ENCODE measurements at regions not wholly inside any gene's neighbourhood (a gene's known extent, or its start where the extent isn't known, plus 50 kb on each side); places are given as distances from the start of the nearest gene placed in this dataset.

- TF ChIP-seq, protein P1, sequence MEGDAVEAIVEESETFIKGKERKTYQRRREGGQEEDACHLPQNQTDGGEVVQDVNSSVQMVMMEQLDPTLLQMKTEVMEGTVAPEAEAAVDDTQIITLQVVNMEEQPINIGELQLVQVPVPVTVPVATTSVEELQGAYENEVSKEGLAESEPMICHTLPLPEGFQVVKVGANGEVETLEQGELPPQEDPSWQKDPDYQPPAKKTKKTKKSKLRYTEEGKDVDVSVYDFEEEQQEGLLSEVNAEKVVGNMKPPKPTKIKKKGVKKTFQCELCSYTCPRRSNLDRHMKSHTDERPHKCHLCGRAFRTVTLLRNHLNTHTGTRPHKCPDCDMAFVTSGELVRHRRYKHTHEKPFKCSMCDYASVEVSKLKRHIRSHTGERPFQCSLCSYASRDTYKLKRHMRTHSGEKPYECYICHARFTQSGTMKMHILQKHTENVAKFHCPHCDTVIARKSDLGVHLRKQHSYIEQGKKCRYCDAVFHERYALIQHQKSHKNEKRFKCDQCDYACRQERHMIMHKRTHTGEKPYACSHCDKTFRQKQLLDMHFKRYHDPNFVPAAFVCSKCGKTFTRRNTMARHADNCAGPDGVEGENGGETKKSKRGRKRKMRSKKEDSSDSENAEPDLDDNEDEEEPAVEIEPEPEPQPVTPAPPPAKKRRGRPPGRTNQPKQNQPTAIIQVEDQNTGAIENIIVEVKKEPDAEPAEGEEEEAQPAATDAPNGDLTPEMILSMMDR (IDR thresholded peaks at IDR 0.05; ENCODE audit: poor library complexity, severe bottlenecking), result no peak
- no peaks in the 10 kb centered on the region for H3K36me3 ChIP-seq (ENCODE audit: low read depth)
- H3K27me3 ChIP-seq (ENCODE audit: insufficient read depth, poor library complexity, severe bottlenecking), result no peaks in the 10 kb centered on the region
- H3K27ac ChIP-seq (ENCODE audit: poor library complexity, severe bottlenecking), result no peak overlapping the region
- no peak overlapping the region for H3K4me3 ChIP-seq (ENCODE audit: severe bottlenecking)
- ATAC-seq (ENCODE audit: low read depth) (no peak), DNase-seq (ENCODE audit: low spot score) (no peak)
- no peaks in the 10 kb centered on the region for H3K4me1 ChIP-seq (ENCODE audit: insufficient read depth, poor library complexity, severe bottlenecking)
- H3K9me3 ChIP-seq (ENCODE audit: severe bottlenecking), result no peaks in the 10 kb centered on the region
These were observed 743.4 kb upstream of the IGFBP3 start for GRCh38 chr7:46664453-46664852.

DNA sequence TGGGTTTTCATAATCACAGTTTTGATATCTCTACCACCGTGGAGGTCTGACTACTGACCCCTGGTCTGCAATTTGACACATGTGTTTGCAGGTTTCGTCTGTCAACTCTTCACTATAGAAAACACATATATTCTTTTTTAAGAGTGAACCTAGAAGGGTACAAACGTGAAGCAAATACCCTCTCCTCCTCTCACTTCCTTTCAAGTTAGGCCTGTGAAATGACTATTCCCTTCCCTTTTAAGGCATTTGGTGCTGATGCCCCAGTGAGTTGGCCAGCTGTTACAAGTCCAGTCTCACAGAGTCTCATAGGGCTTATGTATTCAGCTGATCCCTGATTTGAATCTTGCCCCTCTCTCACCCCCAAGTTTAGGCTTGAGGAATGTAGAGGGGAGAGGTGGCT, 742.0 kb upstream of the IGFBP3 start:
- Histone ChIP-seq H3K4me3 (ENCODE audit: severe bottlenecking) (no peak overlapping the region), H3K9me3 (ENCODE audit: severe bottlenecking) (no peaks in the 10 kb centered on the region), H3K27me3 (ENCODE audit: insufficient read depth, poor library complexity, severe bottlenecking) (no peaks in the 10 kb centered on the region), H3K27ac (ENCODE audit: poor library complexity, severe bottlenecking) (no peak overlapping the region), H3K36me3 (ENCODE audit: low read depth) (no peaks in the 10 kb centered on the region), H3K4me1 (ENCODE audit: insufficient read depth, poor library complexity, severe bottlenecking) (no peaks in the 10 kb centered on the region)
- no peak for ATAC-seq (ENCODE audit: low read depth)
- DNase-seq (ENCODE audit: low spot score), result no peak
- TF ChIP-seq, protein P1 (IDR thresholded peaks at IDR 0.05; ENCODE audit: poor library complexity, severe bottlenecking), result no peak

GRCh38 chr7:46661431-46661830, 740.4 kb upstream of the IGFBP3 start:
- no peaks in the 10 kb centered on the region for H3K36me3 ChIP-seq (ENCODE audit: low read depth)
- no peak overlapping the region for H3K27ac ChIP-seq (ENCODE audit: poor library complexity, severe bottlenecking)
- no peaks in the 10 kb centered on the region for H3K27me3 ChIP-seq (ENCODE audit: insufficient read depth, poor library complexity, severe bottlenecking)
- DNase-seq (ENCODE audit: low spot score) (no peak), ATAC-seq (ENCODE audit: low read depth) (no peak)
- H3K9me3 ChIP-seq (ENCODE audit: severe bottlenecking), result no peaks in the 10 kb centered on the region
- TF ChIP-seq, protein P1 (IDR thresholded peaks at IDR 0.05; ENCODE audit: poor library complexity, severe bottlenecking), result no peak
- no peak overlapping the region for H3K4me3 ChIP-seq (ENCODE audit: severe bottlenecking)
- H3K4me1 ChIP-seq (ENCODE audit: insufficient read depth, poor library complexity, severe bottlenecking), result no peaks in the 10 kb centered on the region

GRCh38 chr7:46660402-46660980, 739.4 kb upstream of the IGFBP3 start:
- no peak for DNase-seq (ENCODE audit: low spot score)
- Histone ChIP-seq H3K4me3 (ENCODE audit: severe bottlenecking) (no peak overlapping the region), H3K4me1 (ENCODE audit: insufficient read depth, poor library complexity, severe bottlenecking) (no peaks in the 10 kb centered on the region), H3K27ac (ENCODE audit: poor library complexity, severe bottlenecking) (no peak overlapping the region), H3K27me3 (ENCODE audit: insufficient read depth, poor library complexity, severe bottlenecking) (no peaks in the 10 kb centered on the region), H3K36me3 (ENCODE audit: low read depth) (no peaks in the 10 kb centered on the region), H3K9me3 (ENCODE audit: severe bottlenecking) (no peaks in the 10 kb centered on the region)
- ATAC-seq (ENCODE audit: low read depth), result no peak
- TF ChIP-seq, protein P1 (IDR thresholded peaks at IDR 0.05; ENCODE audit: poor library complexity, severe bottlenecking), result no peak

- no peaks in the 10 kb centered on the region for H3K27me3 ChIP-seq (ENCODE audit: insufficient read depth, poor library complexity, severe bottlenecking)
- ATAC-seq (ENCODE audit: low read depth), result no peak
- TF ChIP-seq, protein P1 (IDR thresholded peaks at IDR 0.05; ENCODE audit: poor library complexity, severe bottlenecking), result no peak
- no peaks in the 10 kb centered on the region for H3K36me3 ChIP-seq (ENCODE audit: low read depth)
- no peak overlapping the region for H3K27ac ChIP-seq (ENCODE audit: poor library complexity, severe bottlenecking)
- peaks cover 6% of the 10 kb centered on the region for H3K4me1 ChIP-seq (ENCODE audit: insufficient read depth, poor library complexity, severe bottlenecking)
- H3K9me3 ChIP-seq (ENCODE audit: severe bottlenecking), result no peaks in the 10 kb centered on the region
- no peak overlapping the region for H3K4me3 ChIP-seq (ENCODE audit: severe bottlenecking)
- no peak for DNase-seq (ENCODE audit: low spot score)
These were observed 737.2 kb upstream of the IGFBP3 start for GRCh38 chr7:46658281-46658680.
